WERI-Rb-1 (cell line): ENCODE measurements at regions not wholly inside any gene's neighbourhood (a gene's known extent, or its start where the extent isn't known, plus 50 kb on each side); places are given as distances from the start of the nearest gene placed in this dataset.

Experiments used
- DNase-seq: peaks from one replicate; pipeline ENCODE4 v3.0.0-alpha.2; 2020
- H3K27ac ChIP-seq: fragments of 250-450 bp; sonication (Bioruptor Pico); 2 replicates; pipeline ENCODE4 v1.5.1; 2020; ENCODE audit warnings: mild to moderate bottlenecking, moderate library complexity
- H3K27me3 ChIP-seq: fragments of 250-450 bp; sonication (Bioruptor Pico); 2 replicates; pipeline ENCODE4 v1.5.1; 2021; ENCODE audit warnings: mild to moderate bottlenecking, low read depth, moderate library complexity; ENCODE audit not compliant: insufficient read depth, severe bottlenecking
- H3K36me3 ChIP-seq: fragments of 250-450 bp; sonication (Bioruptor Pico); 2 replicates; pipeline ENCODE4 v1.5.1; 2020; ENCODE audit warnings: mild to moderate bottlenecking, moderate library complexity
- H3K4me3 ChIP-seq: 2 replicates; pipeline ENCODE4 v1.5.1; 2011; ENCODE audit warnings: low read depth, mild to moderate bottlenecking, control low read depth, low read length
- H3K9me3 ChIP-seq: fragments of 250-450 bp; sonication (Bioruptor Pico); 2 replicates; pipeline ENCODE4 v1.5.1; 2021; ENCODE audit warnings: mild to moderate bottlenecking, moderate library complexity; ENCODE audit not compliant: severe bottlenecking
- TF ChIP-seq, protein P1 (sequence below): IDR thresholded peaks from 2 replicates; pipeline ENCODE4 v1.5.1; 2011; ENCODE audit warnings: low read depth, mild to moderate bottlenecking, control low read depth, inconsistent platforms, low read length

- no peak overlapping the region for H3K27ac ChIP-seq
These were observed 113.7 kb downstream of the DUSP6 start for GRCh38 chr12:89238593-89238992.

GRCh38 chr12:89237763-89238162 is 114.5 kb downstream of the DUSP6 start:
- TF ChIP-seq, protein P1, sequence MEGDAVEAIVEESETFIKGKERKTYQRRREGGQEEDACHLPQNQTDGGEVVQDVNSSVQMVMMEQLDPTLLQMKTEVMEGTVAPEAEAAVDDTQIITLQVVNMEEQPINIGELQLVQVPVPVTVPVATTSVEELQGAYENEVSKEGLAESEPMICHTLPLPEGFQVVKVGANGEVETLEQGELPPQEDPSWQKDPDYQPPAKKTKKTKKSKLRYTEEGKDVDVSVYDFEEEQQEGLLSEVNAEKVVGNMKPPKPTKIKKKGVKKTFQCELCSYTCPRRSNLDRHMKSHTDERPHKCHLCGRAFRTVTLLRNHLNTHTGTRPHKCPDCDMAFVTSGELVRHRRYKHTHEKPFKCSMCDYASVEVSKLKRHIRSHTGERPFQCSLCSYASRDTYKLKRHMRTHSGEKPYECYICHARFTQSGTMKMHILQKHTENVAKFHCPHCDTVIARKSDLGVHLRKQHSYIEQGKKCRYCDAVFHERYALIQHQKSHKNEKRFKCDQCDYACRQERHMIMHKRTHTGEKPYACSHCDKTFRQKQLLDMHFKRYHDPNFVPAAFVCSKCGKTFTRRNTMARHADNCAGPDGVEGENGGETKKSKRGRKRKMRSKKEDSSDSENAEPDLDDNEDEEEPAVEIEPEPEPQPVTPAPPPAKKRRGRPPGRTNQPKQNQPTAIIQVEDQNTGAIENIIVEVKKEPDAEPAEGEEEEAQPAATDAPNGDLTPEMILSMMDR: no peak
- Histone ChIP-seq H3K27ac (no peak overlapping the region), H3K36me3 (no peaks in the 10 kb centered on the region), H3K4me3 (no peak overlapping the region), H3K9me3 (no peaks in the 10 kb centered on the region), H3K27me3 (no peaks in the 10 kb centered on the region)
- no peak for DNase-seq

More at GRCh38 chr12:89238593-89238992, 113.7 kb downstream of the DUSP6 start:
- Histone ChIP-seq H3K4me3 (no peak overlapping the region), H3K36me3 (no peaks in the 10 kb centered on the region), H3K27me3 (no peaks in the 10 kb centered on the region), H3K9me3 (no peaks in the 10 kb centered on the region)
- TF ChIP-seq, protein P1: no peak
- DNase-seq: no peak

GRCh38 chr12:89236748-89237383 is 115.4 kb downstream of the DUSP6 start:
- no peaks in the 10 kb centered on the region for H3K27me3 ChIP-seq
- no peaks in the 10 kb centered on the region for H3K36me3 ChIP-seq
- TF ChIP-seq, protein P1: no peak
- H3K27ac ChIP-seq: no peak overlapping the region
- no peak overlapping the region for H3K4me3 ChIP-seq
- DNase-seq: no peak
- no peaks in the 10 kb centered on the region for H3K9me3 ChIP-seq

GRCh38 chr12:89236237-89236636 is 116.1 kb downstream of the DUSP6 start:
- Histone ChIP-seq H3K27me3 (no peaks in the 10 kb centered on the region), H3K9me3 (no peaks in the 10 kb centered on the region), H3K4me3 (no peak overlapping the region), H3K27ac (no peak overlapping the region), H3K36me3 (no peaks in the 10 kb centered on the region)
- TF ChIP-seq, protein P1: no peak
- DNase-seq: no peak

DNA sequence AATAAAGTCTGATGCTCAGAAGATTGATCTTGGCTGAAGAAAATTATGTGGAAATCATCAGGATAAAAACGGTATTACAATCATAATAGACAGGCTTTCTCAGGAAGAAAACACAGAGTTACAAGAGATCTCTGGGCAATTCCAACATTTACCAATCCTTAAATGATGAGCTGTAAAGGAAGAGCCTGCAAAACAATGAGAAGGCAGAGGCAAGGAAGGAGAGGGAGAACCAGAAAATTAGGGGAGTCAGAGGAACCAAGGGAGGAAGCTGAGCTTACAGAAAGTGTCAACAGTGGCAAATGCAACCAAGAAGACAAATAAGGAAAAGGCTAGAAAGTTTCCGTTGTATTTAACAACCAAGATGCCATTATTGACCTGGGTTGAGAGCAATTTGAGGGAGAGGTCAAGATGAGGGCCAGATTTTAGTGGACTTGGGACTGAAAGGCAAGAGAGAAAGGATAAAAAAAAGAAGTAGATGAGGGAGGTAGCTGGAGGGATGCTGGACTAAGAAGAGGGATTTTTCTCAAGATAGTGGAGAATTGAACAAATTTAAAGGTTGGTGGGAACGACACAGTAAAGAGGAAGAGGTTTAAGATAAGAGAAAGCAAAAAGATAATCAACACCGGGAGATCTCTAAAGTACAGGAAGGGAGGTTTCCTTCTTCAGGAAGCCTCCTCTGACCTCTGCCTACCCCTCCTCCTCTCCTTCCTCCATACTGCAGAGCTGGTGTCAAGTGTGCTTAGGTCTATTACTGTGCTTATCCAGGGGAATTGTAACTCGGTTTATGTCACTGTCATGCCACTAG is 116.9 kb downstream of the DUSP6 start:
- Histone ChIP-seq H3K27me3 (no peaks in the 10 kb centered on the region), H3K36me3 (no peaks in the 10 kb centered on the region), H3K4me3 (no peak overlapping the region), H3K27ac (no peak overlapping the region), H3K9me3 (no peaks in the 10 kb centered on the region)
- DNase-seq: no peak
- TF ChIP-seq, protein P1: no peak
